Neural cell (in vitro differentiated cells): ENCODE measurements at regions not wholly inside any gene's neighbourhood (a gene's known extent, or its start where the extent isn't known, plus 50 kb on each side); places are given as distances from the start of the nearest gene placed in this dataset.

Experiments
- EP300 ChIP-seq: fragments of 450-650 bp; conservative IDR thresholded peaks from 2 replicates; pipeline ENCODE4 v1.6.1; 2014; ENCODE audit warnings: antibody characterized with exemption, mild to moderate bottlenecking, moderate library complexity; ENCODE audit not compliant: poor library complexity, severe bottlenecking
- EZH2 ChIP-seq: fragments of 200-600, 300-800 bp; shearing (Covaris generic), sonication (generic); IDR thresholded peaks from 2 replicates; pipeline ENCODE4 v1.6.1; 2014; ENCODE audit warnings: antibody characterized with exemption, low read length, borderline replicate concordance, mild to moderate bottlenecking; ENCODE audit not compliant: insufficient read depth, poor library complexity, severe bottlenecking
- POLR2AphosphoS5 ChIP-seq: IDR thresholded peaks from 2 replicates; pipeline ENCODE4 v1.6.1; 2012
- RAD21 ChIP-seq: fragments of 450-650 bp; conservative IDR thresholded peaks from 2 replicates; pipeline ENCODE4 v1.6.1; 2014; ENCODE audit warnings: antibody characterized with exemption, mild to moderate bottlenecking, moderate library complexity
- REST ChIP-seq: IDR thresholded peaks from 2 replicates; pipeline ENCODE4 v1.6.1; 2012; ENCODE audit warnings: borderline replicate concordance
- SMC3 ChIP-seq: fragments of 450-650 bp; conservative IDR thresholded peaks from 2 replicates; pipeline ENCODE4 v1.6.1; 2014; ENCODE audit warnings: antibody characterized with exemption, mild to moderate bottlenecking, moderate library complexity; ENCODE audit not compliant: poor library complexity
- TAF1 ChIP-seq: IDR thresholded peaks from 2 replicates; pipeline ENCODE4 v1.6.1; 2012; ENCODE audit warnings: low read depth
- TF ChIP-seq, protein P1 (sequence below): fragments of 450-650 bp; IDR thresholded peaks from 2 replicates; pipeline ENCODE4 v1.5.1; 2014; ENCODE audit warnings: antibody characterized with exemption, mild to moderate bottlenecking, moderate library complexity; ENCODE audit not compliant: poor library complexity, severe bottlenecking

DNA sequence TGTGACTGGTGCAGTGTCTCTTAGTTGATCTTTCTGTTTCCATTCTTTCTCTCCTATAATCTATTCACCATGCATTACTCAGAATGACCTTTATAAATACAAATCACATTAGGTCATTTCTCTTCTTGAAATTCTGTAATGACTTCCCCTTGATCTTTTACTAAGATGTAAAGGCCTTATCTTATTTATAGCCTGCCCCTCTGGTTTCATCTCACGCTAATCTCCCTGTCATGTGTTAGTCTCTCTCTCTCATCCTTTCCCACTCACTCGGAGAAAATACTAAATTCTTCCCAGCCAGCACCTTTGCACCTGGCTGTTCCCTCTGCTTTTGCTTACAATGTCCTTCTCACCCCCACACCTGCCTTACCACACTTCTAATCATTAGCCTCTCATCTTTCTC is 530.8 kb downstream of the ADCYAP1 start:
- TF ChIP-seq REST (no peak), POLR2AphosphoS5 (no peak), EZH2 (no peak), TAF1 (no peak), EP300 (no peak), SMC3 (no peak), RAD21 (no peak)
- TF ChIP-seq, protein P1, sequence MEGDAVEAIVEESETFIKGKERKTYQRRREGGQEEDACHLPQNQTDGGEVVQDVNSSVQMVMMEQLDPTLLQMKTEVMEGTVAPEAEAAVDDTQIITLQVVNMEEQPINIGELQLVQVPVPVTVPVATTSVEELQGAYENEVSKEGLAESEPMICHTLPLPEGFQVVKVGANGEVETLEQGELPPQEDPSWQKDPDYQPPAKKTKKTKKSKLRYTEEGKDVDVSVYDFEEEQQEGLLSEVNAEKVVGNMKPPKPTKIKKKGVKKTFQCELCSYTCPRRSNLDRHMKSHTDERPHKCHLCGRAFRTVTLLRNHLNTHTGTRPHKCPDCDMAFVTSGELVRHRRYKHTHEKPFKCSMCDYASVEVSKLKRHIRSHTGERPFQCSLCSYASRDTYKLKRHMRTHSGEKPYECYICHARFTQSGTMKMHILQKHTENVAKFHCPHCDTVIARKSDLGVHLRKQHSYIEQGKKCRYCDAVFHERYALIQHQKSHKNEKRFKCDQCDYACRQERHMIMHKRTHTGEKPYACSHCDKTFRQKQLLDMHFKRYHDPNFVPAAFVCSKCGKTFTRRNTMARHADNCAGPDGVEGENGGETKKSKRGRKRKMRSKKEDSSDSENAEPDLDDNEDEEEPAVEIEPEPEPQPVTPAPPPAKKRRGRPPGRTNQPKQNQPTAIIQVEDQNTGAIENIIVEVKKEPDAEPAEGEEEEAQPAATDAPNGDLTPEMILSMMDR, result no peak
